IMR-90 (cell line): ENCODE measurements at regions not wholly inside any gene's neighbourhood (a gene's known extent, or its start where the extent isn't known, plus 50 kb on each side); places are given as distances from the start of the nearest gene placed in this dataset.

ENCODE experiments used
- CTCF ChIP-seq: conservative IDR thresholded peaks from 2 replicates; pipeline ENCODE4 v1.5.1; 2012; ENCODE audit warnings: mild to moderate bottlenecking, low read depth, low read length, improper control_type of control experiment
- USF2 ChIP-seq: fragments of 150-350 bp; IDR thresholded peaks from 2 replicates; pipeline ENCODE4 v1.6.1; 2017; ENCODE audit warnings: mild to moderate bottlenecking, antibody characterized with exemption, low read length, low read depth

- TF ChIP-seq USF2, result no peak
- no peak for TF ChIP-seq CTCF
Observed at GRCh38 chr6:159395609-159396008, 226.4 kb downstream of the FNDC1 start.
